ENCODE measurements at regions not wholly inside any gene's neighbourhood (a gene's known extent, or its start where the extent isn't known, plus 50 kb on each side); places are given as distances from the start of the nearest gene placed in this dataset.
A peak's percentile ranks its signal among the peaks of the same experiment; 100 is the strongest.
"Not testable (repeated sequence)": the region's sequence is repeated elsewhere in the genome, so short reads cannot be mapped to it uniquely, and the experiment has no call there.

GRCh38 chr2:103383541-103383940, 621.7 kb downstream of the TMEM182 start:
- DNase-seq (ENCODE audit: low spot score) = no peak

- no peak for DNase-seq (ENCODE audit: low spot score)
Measured at GRCh38 chr2:103386872-103387271, 625.0 kb downstream of the TMEM182 start.

GRCh38 chr2:103387888-103388287, 626.1 kb downstream of the TMEM182 start:
- no peak for DNase-seq (ENCODE audit: low spot score)

- no peak for DNase-seq (ENCODE audit: low spot score)
Measured at GRCh38 chr2:103396152-103396551, 634.3 kb downstream of the TMEM182 start.

GRCh38 chr2:103401621-103402020, 639.8 kb downstream of the TMEM182 start:
- no peak for DNase-seq (ENCODE audit: low spot score)

GRCh38 chr2:103402336-103402735, 640.5 kb downstream of the TMEM182 start:
- no peak for DNase-seq (ENCODE audit: low spot score)

GRCh38 chr2:103402944-103403343, 641.1 kb downstream of the TMEM182 start:
- no peak for DNase-seq (ENCODE audit: low spot score)

- not testable (repeated sequence) for DNase-seq (ENCODE audit: low spot score)
Measured at GRCh38 chr2:103403388-103403787, 641.6 kb downstream of the TMEM182 start.

GRCh38 chr2:103410221-103410620, 648.4 kb downstream of the TMEM182 start:
- DNase-seq (ENCODE audit: low spot score) = no peak

GRCh38 chr2:103419506-103419905, 657.7 kb downstream of the TMEM182 start:
- DNase-seq (ENCODE audit: low spot score) = peak; percentile 1

- DNase-seq (ENCODE audit: low spot score) = no peak
Measured at GRCh38 chr2:103423100-103423499, 661.3 kb downstream of the TMEM182 start.

GRCh38 chr2:103427567-103427966, 665.7 kb downstream of the TMEM182 start:
- DNase-seq (ENCODE audit: low spot score) = no peak

- no peak for DNase-seq (ENCODE audit: low spot score)
Measured at GRCh38 chr2:103430191-103430590, 668.4 kb downstream of the TMEM182 start.

GRCh38 chr2:103435010-103435409, 673.2 kb downstream of the TMEM182 start:
- no peak for DNase-seq (ENCODE audit: low spot score)

- DNase-seq (ENCODE audit: low spot score) = no peak
Measured at GRCh38 chr2:103437161-103437560, 675.3 kb downstream of the TMEM182 start.

GRCh38 chr2:103445347-103445746, 683.5 kb downstream of the TMEM182 start:
- no peak for DNase-seq (ENCODE audit: low spot score)

- DNase-seq (ENCODE audit: low spot score) = no peak
Measured at GRCh38 chr2:103448495-103448894, 686.7 kb downstream of the TMEM182 start.

GRCh38 chr2:103451283-103451682, 689.5 kb downstream of the TMEM182 start:
- no peak for DNase-seq (ENCODE audit: low spot score)

- DNase-seq (ENCODE audit: low spot score) = no peak
Measured at GRCh38 chr2:103459283-103459682, 697.5 kb downstream of the TMEM182 start.

GRCh38 chr2:103462101-103462500, 700.3 kb downstream of the TMEM182 start:
- DNase-seq (ENCODE audit: low spot score) = no peak

- no peak for DNase-seq (ENCODE audit: low spot score)
Measured at GRCh38 chr2:103462712-103463111, 700.9 kb downstream of the TMEM182 start.

GRCh38 chr2:103464831-103465230, 703.0 kb downstream of the TMEM182 start:
- no peak for DNase-seq (ENCODE audit: low spot score)

GRCh38 chr2:103469800-103470199, 708.0 kb downstream of the TMEM182 start:
- DNase-seq (ENCODE audit: low spot score) = no peak

- peak; percentile 1 for DNase-seq (ENCODE audit: low spot score)
Measured at GRCh38 chr2:103484906-103485305, 723.1 kb downstream of the TMEM182 start.

GRCh38 chr2:103496850-103497249, 735.0 kb downstream of the TMEM182 start:
- DNase-seq (ENCODE audit: low spot score) = no peak

All from cerebellar cortex (tissue), 1 donor.